Memory B cell (primary cell): ENCODE measurements at regions not wholly inside any gene's neighbourhood (a gene's known extent, or its start where the extent isn't known, plus 50 kb on each side); places are given as distances from the start of the nearest gene placed in this dataset.

ENCODE experiments used
- ATAC-seq: fragments of 150-1000 bp; cut with Tn5 transposase; 2 replicates; pipeline ENCODE4 v1.10.0; 2021; ENCODE audit warnings: low read depth, mild to moderate bottlenecking, moderate library complexity
- DNase-seq, 2 donors: peaks; one replicate each; pipeline ENCODE4 v3.0.0; 2022; ENCODE audit warnings: low spot score in 2 of 2
- H3K27ac Mint-ChIP-seq: one replicate; pipeline ENCODE4 v1.8.0; 2022; ENCODE audit warnings: mild to moderate bottlenecking, moderate library complexity, mixed read lengths
- H3K27me3 Mint-ChIP-seq: one replicate; pipeline ENCODE4 v1.8.0; 2022; ENCODE audit warnings: mixed read lengths
- H3K36me3 Mint-ChIP-seq: one replicate; pipeline ENCODE4 v1.8.0; 2022; ENCODE audit warnings: mild to moderate bottlenecking, mixed read lengths
- H3K4me1 Mint-ChIP-seq: one replicate; pipeline ENCODE4 v1.8.0; 2022; ENCODE audit warnings: mixed read lengths
- H3K4me3 Mint-ChIP-seq: one replicate; pipeline ENCODE4 v1.8.0; 2022; ENCODE audit warnings: mild to moderate bottlenecking, moderate library complexity, mixed read lengths
- H3K9me3 Mint-ChIP-seq: one replicate; pipeline ENCODE4 v1.8.0; 2022; ENCODE audit warnings: mixed read lengths

GRCh38 chr20:7689151-7689550 lies 251.1 kb downstream of the HAO1 start:
- DNase-seq, result no peak
- Mint-ChIP-seq H3K36me3 (no peaks in the 10 kb centered on the region), H3K4me3 (no peak overlapping the region), H3K27me3 (no peaks in the 10 kb centered on the region), H3K9me3 (peaks cover 2% of the 10 kb centered on the region), H3K4me1 (no peaks in the 10 kb centered on the region), H3K27ac (no peak overlapping the region)
- no peak for ATAC-seq

- Mint-ChIP-seq H3K4me1 (no peaks in the 10 kb centered on the region), H3K27ac (no peak overlapping the region), H3K9me3 (peaks cover 2% of the 10 kb centered on the region), H3K36me3 (no peaks in the 10 kb centered on the region), H3K4me3 (no peak overlapping the region), H3K27me3 (no peaks in the 10 kb centered on the region)
- ATAC-seq (no peak), DNase-seq (no peak)
Measured at GRCh38 chr20:7691647-7692269, 248.5 kb downstream of the HAO1 start.

DNA sequence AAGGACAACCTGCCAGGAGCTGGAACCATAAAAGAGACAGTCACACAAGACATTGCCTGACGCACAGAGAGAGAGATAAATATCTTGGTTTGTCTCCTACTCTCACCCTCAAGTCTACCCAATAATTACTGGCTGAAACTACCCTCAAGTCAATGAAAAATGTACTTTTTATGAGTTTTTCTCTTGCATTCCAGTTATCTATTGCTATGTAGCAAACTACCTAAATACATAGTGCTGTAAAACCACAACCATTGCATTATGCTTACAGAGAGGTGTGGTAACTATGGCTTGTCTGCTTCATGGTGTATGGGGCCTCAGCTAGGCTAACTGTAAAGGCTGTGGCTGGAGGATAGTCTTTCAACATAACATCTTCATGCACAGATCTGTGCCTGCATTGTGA lies 247.8 kb downstream of the HAO1 start:
- H3K4me1 Mint-ChIP-seq, result no peaks in the 10 kb centered on the region
- H3K27me3 Mint-ChIP-seq, result no peaks in the 10 kb centered on the region
- H3K36me3 Mint-ChIP-seq, result no peaks in the 10 kb centered on the region
- ATAC-seq (no peak), DNase-seq (no peak)
- H3K4me3 Mint-ChIP-seq, result no peak overlapping the region
- H3K9me3 Mint-ChIP-seq, result peaks cover 7% of the 10 kb centered on the region
- H3K27ac Mint-ChIP-seq, result no peak overlapping the region

DNA sequence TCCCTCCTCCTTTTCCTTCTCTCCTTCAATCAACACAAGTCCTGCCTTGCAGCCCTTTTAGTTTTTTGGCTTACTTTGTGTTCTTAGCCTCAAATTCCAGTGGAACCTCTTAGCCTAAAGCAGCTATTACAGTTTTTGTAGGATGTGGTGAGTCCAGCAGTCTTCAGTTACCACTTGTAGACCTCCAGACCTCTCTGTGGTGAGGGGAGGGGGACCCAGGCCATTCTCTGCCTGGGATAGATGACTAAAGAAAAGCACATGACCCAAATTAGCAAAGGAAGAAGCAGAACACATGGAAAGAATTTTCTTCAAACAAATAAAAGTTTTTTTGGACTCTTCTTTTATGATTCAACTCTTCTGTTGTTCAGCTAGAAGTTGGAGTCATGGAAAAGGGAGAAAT lies 246.5 kb downstream of the HAO1 start:
- no peaks in the 10 kb centered on the region for H3K4me1 Mint-ChIP-seq
- H3K36me3 Mint-ChIP-seq, result no peaks in the 10 kb centered on the region
- no peak overlapping the region for H3K27ac Mint-ChIP-seq
- no peak overlapping the region for H3K4me3 Mint-ChIP-seq
- no peaks in the 10 kb centered on the region for H3K27me3 Mint-ChIP-seq
- DNase-seq (no peak), ATAC-seq (no peak)
- peaks cover 6% of the 10 kb centered on the region for H3K9me3 Mint-ChIP-seq

DNA sequence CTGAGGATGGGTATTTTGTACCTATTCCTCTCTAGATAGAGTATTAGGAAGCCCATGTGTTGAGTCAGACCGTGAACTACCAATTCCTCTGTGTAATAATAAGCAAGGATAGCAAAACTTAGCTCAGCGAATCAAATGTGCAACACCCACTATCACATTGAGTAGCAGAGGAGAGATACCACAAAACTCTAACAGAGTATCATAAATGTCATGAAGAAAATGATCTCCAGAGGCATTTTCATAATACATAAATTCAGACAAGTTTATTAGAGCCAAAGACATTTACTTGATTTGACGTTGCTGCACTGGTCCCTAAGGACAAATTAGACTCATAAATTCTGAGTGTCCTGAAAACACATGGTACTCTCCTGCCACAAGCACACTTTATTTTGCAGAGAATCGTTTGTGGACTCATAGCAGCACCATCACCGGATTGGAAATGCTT lies 245.2 kb downstream of the HAO1 start:
- Mint-ChIP-seq H3K9me3 (peaks cover 6% of the 10 kb centered on the region), H3K4me1 (no peaks in the 10 kb centered on the region), H3K36me3 (no peaks in the 10 kb centered on the region), H3K4me3 (no peak overlapping the region), H3K27me3 (no peaks in the 10 kb centered on the region), H3K27ac (no peak overlapping the region)
- ATAC-seq (no peak), DNase-seq (no peak)

DNA sequence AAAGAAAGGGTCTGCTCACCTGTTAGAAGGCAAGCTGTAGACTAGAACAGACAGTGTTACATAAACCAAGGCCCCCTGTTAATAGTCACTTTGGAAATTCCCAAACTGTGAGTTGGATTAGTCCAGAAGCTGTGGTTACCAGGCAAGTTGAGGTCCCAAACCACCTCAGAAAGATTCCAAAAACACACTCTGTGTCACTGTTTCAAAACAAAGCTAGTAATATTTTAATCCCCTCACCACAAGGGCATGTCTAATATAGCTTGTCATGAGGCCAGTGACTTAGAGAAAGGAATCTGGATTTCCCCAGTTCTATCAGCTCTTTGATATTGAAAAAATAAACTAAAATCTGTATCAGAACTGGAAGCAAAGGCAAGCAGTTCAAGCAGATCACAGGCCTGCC lies 244.6 kb downstream of the HAO1 start:
- H3K4me1 Mint-ChIP-seq, result no peaks in the 10 kb centered on the region
- no peak overlapping the region for H3K4me3 Mint-ChIP-seq
- H3K27me3 Mint-ChIP-seq, result no peaks in the 10 kb centered on the region
- DNase-seq (no peak), ATAC-seq (no peak)
- H3K36me3 Mint-ChIP-seq, result no peaks in the 10 kb centered on the region
- H3K9me3 Mint-ChIP-seq, result peaks cover 7% of the 10 kb centered on the region
- H3K27ac Mint-ChIP-seq, result no peak overlapping the region

- no peak overlapping the region for H3K27ac Mint-ChIP-seq
- no peak overlapping the region for H3K4me3 Mint-ChIP-seq
- no peaks in the 10 kb centered on the region for H3K27me3 Mint-ChIP-seq
- DNase-seq, result no peak
- no peaks in the 10 kb centered on the region for H3K36me3 Mint-ChIP-seq
- no peak for ATAC-seq
- no peaks in the 10 kb centered on the region for H3K4me1 Mint-ChIP-seq
- H3K9me3 Mint-ChIP-seq, result peaks cover 9% of the 10 kb centered on the region
Measured at GRCh38 chr20:7696311-7696710, 243.9 kb downstream of the HAO1 start.

- H3K4me1 Mint-ChIP-seq, result no peaks in the 10 kb centered on the region
- no peaks in the 10 kb centered on the region for H3K36me3 Mint-ChIP-seq
- ATAC-seq (no peak), DNase-seq (no peak)
- peaks cover 11% of the 10 kb centered on the region for H3K9me3 Mint-ChIP-seq
- no peak overlapping the region for H3K4me3 Mint-ChIP-seq
- no peaks in the 10 kb centered on the region for H3K27me3 Mint-ChIP-seq
- H3K27ac Mint-ChIP-seq, result no peak overlapping the region
Measured at GRCh38 chr20:7702141-7702540, 238.1 kb downstream of the HAO1 start.

GRCh38 chr20:7703551-7703961 lies 236.7 kb downstream of the HAO1 start:
- Mint-ChIP-seq H3K9me3 (peaks cover 8% of the 10 kb centered on the region), H3K27me3 (no peaks in the 10 kb centered on the region), H3K27ac (no peak overlapping the region), H3K36me3 (no peaks in the 10 kb centered on the region), H3K4me1 (no peaks in the 10 kb centered on the region), H3K4me3 (no peak overlapping the region)
- ATAC-seq (no peak), DNase-seq (no peak)

DNA sequence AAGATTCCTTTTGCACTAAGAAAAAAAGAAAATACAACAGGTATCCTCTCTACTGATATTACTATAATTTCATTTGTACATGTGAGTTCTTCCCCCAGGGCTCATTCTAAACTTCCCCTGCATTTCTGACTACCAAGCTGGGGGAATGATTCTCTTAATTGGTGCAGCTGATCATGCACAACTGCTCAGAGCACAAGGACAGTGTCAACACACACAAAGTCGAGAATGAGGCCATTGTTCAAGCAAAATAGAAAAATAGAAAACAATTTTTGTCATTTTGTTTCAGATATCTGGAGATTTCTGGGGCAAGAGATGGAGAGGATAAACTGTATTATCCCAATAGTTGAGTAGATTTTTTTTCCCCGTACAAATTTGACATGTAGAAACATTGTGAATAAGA lies 236.3 kb downstream of the HAO1 start:
- Mint-ChIP-seq H3K4me1 (no peaks in the 10 kb centered on the region), H3K36me3 (no peaks in the 10 kb centered on the region), H3K4me3 (no peak overlapping the region), H3K27me3 (no peaks in the 10 kb centered on the region), H3K9me3 (peaks cover 8% of the 10 kb centered on the region), H3K27ac (no peak overlapping the region)
- DNase-seq (no peak), ATAC-seq (no peak)

GRCh38 chr20:7708112-7708511 lies 232.1 kb downstream of the HAO1 start:
- H3K27me3 Mint-ChIP-seq, result no peaks in the 10 kb centered on the region
- H3K27ac Mint-ChIP-seq, result no peak overlapping the region
- ATAC-seq (no peak), DNase-seq (no peak)
- no peaks in the 10 kb centered on the region for H3K4me1 Mint-ChIP-seq
- H3K36me3 Mint-ChIP-seq, result no peaks in the 10 kb centered on the region
- H3K4me3 Mint-ChIP-seq, result no peak overlapping the region
- H3K9me3 Mint-ChIP-seq, result peaks cover 3% of the 10 kb centered on the region

DNA sequence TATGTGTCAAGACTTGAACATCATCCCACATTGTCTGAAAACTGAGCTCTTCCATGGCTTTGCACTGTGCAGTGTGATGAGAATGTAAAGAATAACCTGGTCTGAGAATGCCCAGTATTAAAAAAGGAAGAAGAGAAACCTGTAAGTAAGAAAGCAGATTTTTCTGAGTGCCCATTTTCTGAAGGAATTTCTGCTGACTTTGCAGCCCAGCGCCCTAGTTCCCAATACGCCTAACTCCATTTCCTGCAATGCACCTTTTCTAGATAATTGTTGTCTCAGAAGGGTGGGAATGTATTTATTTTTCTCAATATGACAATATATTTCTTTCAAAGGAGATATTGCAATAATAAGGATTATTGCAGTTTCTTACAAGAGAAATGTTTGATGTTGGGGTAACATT lies 231.5 kb downstream of the HAO1 start:
- ATAC-seq (no peak), DNase-seq (no peak)
- H3K4me3 Mint-ChIP-seq, result no peak overlapping the region
- no peaks in the 10 kb centered on the region for H3K4me1 Mint-ChIP-seq
- H3K27me3 Mint-ChIP-seq, result no peaks in the 10 kb centered on the region
- H3K9me3 Mint-ChIP-seq, result peaks cover 3% of the 10 kb centered on the region
- H3K27ac Mint-ChIP-seq, result no peak overlapping the region
- H3K36me3 Mint-ChIP-seq, result no peaks in the 10 kb centered on the region

DNA sequence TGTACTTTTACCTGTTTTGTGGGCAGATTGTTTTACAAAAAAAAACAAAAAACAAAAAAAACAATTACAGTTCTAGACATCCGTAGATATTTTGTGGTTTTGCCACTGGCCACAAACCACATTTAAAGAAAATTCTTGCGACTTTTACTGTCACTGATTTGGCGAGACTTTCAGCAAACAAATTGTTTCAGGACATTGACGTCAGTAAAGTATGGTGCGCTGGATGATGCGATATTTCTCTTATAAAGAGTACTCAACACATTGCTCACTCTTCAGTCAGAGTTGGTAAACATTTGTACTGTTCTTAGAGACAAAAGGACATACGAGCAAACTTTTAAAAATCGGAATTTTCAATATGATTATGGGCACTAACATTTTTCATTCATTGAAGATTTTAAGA lies 229.8 kb downstream of the HAO1 start:
- no peak for DNase-seq
- H3K4me3 Mint-ChIP-seq, result no peak overlapping the region
- no peak for ATAC-seq
- no peaks in the 10 kb centered on the region for H3K27me3 Mint-ChIP-seq
- no peak overlapping the region for H3K27ac Mint-ChIP-seq
- H3K4me1 Mint-ChIP-seq, result no peaks in the 10 kb centered on the region
- no peaks in the 10 kb centered on the region for H3K36me3 Mint-ChIP-seq
- peaks cover 3% of the 10 kb centered on the region for H3K9me3 Mint-ChIP-seq

DNA sequence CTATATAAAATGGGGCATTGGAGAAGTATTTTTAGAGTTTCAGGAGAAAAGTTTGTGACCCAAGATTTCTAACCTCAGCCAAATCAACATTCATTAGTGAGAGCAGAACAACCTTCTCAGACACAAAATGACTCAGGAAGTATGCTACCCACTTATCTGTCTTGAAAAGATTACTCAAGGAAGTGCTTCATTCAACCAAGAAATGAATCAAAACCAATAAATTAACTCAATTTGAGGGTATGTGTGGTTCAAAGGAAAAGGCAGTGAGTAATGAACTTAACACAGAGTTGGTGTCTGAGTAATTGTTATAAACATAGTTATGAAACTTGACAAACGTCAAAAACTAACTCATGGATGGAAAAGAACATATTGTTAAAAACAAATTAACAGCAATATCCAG lies 227.6 kb downstream of the HAO1 start:
- Mint-ChIP-seq H3K27ac (no peak overlapping the region), H3K4me1 (peaks cover 6% of the 10 kb centered on the region)

DNA sequence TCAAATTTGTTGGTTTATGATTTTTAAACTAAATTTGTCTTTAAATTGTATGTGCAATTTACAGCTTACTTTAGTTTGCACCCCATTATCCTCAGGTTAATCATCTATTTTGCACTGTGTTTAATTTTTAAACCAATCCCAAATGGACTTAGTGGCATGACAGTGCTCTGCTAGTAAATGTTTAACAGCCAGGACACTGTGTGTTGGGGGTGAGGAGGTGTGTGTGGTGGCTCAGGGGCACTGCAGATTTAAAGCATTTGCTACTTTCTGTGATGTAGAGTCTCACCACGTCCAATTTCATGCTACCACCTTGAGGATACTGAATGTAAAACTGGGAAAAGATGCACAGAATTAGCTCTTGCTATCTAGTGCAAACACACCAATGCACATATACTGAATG lies 225.7 kb downstream of the HAO1 start:
- DNase-seq (no peak), ATAC-seq (no peak)
- no peak overlapping the region for H3K27ac Mint-ChIP-seq
- no peaks in the 10 kb centered on the region for H3K9me3 Mint-ChIP-seq
- H3K4me3 Mint-ChIP-seq, result no peak overlapping the region
- H3K27me3 Mint-ChIP-seq, result no peaks in the 10 kb centered on the region
- H3K36me3 Mint-ChIP-seq, result no peaks in the 10 kb centered on the region
- H3K4me1 Mint-ChIP-seq, result peaks cover 6% of the 10 kb centered on the region

More for the DNA sequence above, 227.6 kb downstream of the HAO1 start:
- no peaks in the 10 kb centered on the region for H3K9me3 Mint-ChIP-seq
- H3K36me3 Mint-ChIP-seq, result no peaks in the 10 kb centered on the region
- no peak for ATAC-seq
- no peak overlapping the region for H3K4me3 Mint-ChIP-seq
- DNase-seq, result no peak
- H3K27me3 Mint-ChIP-seq, result no peaks in the 10 kb centered on the region
